Suprapubic skin (tissue), 4 donors: ENCODE measurements at regions not wholly inside any gene's neighbourhood (a gene's known extent, or its start where the extent isn't known, plus 50 kb on each side); places are given as distances from the start of the nearest gene placed in this dataset.

Experiments
- POLR2A ChIP-seq, 2 donors: fragments of 450-650 bp; IDR thresholded peaks; one replicate each; pipeline ENCODE4 v1.6.1; 2017; ENCODE audit warnings: antibody characterized with exemption in 2 of 2, mild to moderate bottlenecking in 2 of 2, moderate library complexity in 2 of 2
- POLR2AphosphoS5 ChIP-seq, 3 donors: sonication (generic); formaldehyde crosslinking; IDR thresholded peaks; one replicate each; pipeline ENCODE4 v1.6.1; 2017; ENCODE audit warnings: antibody characterized with exemption in 3 of 3

GRCh38 chr6:14671261-14671681 is 553.7 kb downstream of the CD83 start:
- TF ChIP-seq POLR2AphosphoS5 (IDR thresholded peaks at IDR 0.05) (no peak), POLR2A (IDR thresholded peaks at IDR 0.05) (no peak)
